ENCODE measurements at regions not wholly inside any gene's neighbourhood (a gene's known extent, or its start where the extent isn't known, plus 50 kb on each side); places are given as distances from the start of the nearest gene placed in this dataset.

GRCh38 chr9:16345902-16346301 lies 524.6 kb downstream of the BNC2 start:
- Histone ChIP-seq H3K4me3 (no peak overlapping the region), H3K36me3 (replicated peaks in 1 of 2) (no peaks in the 10 kb centered on the region), H3K9me3 (replicated peaks in 1 of 3) (no peaks in the 10 kb centered on the region), H3K27ac (no peak overlapping the region), H3K4me1 (replicated peaks in 1 of 2) (no peaks in the 10 kb centered on the region), H3K27me3 (no peaks in the 10 kb centered on the region)
- intact Hi-C loops (cut with DNase I), result no loop called here
- WGBS, 4 donors, result 81 to 100% (median 90%) methylated on average over 2 to 3 of the region's 3 CpGs
- no peak for TF ChIP-seq POLR2A (IDR thresholded peaks at IDR 0.05)
- TF ChIP-seq CTCF (IDR thresholded peaks at IDR 0.05), result no peak
- no peak for DNase-seq

GRCh38 chr9:16347886-16348285 lies 522.6 kb downstream of the BNC2 start:
- Histone ChIP-seq H3K36me3 (replicated peaks in 1 of 2) (no peaks in the 10 kb centered on the region), H3K27ac (no peak overlapping the region), H3K9me3 (replicated peaks in 1 of 3) (no peaks in the 10 kb centered on the region), H3K4me1 (replicated peaks in 1 of 2) (no peaks in the 10 kb centered on the region), H3K4me3 (no peak overlapping the region), H3K27me3 (no peaks in the 10 kb centered on the region)
- intact Hi-C loops (cut with DNase I), result no loop called here
- WGBS, 4 donors, result 83 to 95% (median 85%) methylated on average over 4 to 5 of the region's 5 CpGs
- TF ChIP-seq POLR2A (IDR thresholded peaks at IDR 0.05), result no peak
- no peak for DNase-seq

DNA sequence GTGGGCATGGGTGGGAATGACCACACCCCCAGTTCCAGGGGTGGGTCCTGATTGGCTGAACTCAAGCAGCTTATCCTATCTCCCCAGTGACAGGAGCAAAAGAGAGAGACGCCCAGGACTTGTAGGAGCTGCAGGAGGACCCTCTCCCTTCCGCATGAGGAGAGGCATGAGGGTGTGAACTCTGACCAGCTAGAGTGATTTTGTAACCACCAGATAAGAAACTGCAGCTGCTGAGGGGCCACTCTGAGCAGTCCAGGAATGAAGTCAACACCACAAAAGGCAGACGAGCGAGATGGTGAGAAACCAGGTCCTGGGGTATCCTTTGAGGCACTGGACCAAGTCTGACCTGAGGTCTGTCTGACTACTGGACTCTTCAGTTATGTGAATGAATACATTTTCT lies 521.9 kb downstream of the BNC2 start:
- TF ChIP-seq POLR2A (IDR thresholded peaks at IDR 0.05) (no peak), CTCF (IDR thresholded peaks at IDR 0.05) (no peak)
- Histone ChIP-seq H3K4me1 (replicated peaks in 1 of 2) (no peaks in the 10 kb centered on the region), H3K27me3 (no peaks in the 10 kb centered on the region), H3K27ac (no peak overlapping the region), H3K36me3 (replicated peaks in 1 of 2) (no peaks in the 10 kb centered on the region), H3K4me3 (no peak overlapping the region), H3K9me3 (replicated peaks in 1 of 3) (no peaks in the 10 kb centered on the region)
- intact Hi-C loops (cut with DNase I), result no loop called here
- DNase-seq, result no peak
- 58 to 89% (median 87%) methylated on average over 3 to 4 of the region's 4 CpGs for WGBS, 4 donors

DNA sequence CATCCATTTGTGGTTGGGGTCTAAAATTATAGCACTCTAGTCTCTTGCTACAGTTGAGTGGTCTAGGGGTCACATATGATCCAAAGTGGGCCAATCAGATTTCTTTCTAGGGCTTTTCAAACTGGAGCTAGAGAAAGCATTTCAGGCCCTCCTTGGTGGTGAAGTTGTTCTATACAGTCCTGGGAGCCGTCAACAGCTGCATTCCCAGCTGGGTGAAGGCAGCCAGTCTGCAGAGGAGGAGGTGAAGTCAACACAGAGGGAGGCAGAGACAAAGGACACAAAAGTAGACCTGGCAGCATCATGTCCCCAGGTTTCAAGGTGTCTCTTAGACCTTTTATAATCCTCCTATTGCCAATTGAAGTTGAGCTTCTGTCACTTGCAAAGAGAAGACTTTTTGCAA lies 518.2 kb downstream of the BNC2 start:
- intact Hi-C loops (cut with DNase I), result no loop called here
- Histone ChIP-seq H3K27ac (peak overlapping the region in 3 of 5 donors; percentile 1 to 19 (median 3)), H3K9me3 (replicated peaks in 1 of 3) (no peaks in the 10 kb centered on the region), H3K36me3 (replicated peaks in 1 of 2) (no peaks in the 10 kb centered on the region), H3K27me3 (no peaks in the 10 kb centered on the region), H3K4me3 (no peak overlapping the region), H3K4me1 (replicated peaks in 1 of 2) (no peaks in the 10 kb centered on the region)
- 31 to 90% (median 81%) methylated on average over 1 of the region's 1 CpG for WGBS, 4 donors
- TF ChIP-seq POLR2A (IDR thresholded peaks at IDR 0.05) (no peak), CTCF (IDR thresholded peaks at IDR 0.05) (no peak)
- peak in 1 of 7 donors; percentile 6 for DNase-seq

DNA sequence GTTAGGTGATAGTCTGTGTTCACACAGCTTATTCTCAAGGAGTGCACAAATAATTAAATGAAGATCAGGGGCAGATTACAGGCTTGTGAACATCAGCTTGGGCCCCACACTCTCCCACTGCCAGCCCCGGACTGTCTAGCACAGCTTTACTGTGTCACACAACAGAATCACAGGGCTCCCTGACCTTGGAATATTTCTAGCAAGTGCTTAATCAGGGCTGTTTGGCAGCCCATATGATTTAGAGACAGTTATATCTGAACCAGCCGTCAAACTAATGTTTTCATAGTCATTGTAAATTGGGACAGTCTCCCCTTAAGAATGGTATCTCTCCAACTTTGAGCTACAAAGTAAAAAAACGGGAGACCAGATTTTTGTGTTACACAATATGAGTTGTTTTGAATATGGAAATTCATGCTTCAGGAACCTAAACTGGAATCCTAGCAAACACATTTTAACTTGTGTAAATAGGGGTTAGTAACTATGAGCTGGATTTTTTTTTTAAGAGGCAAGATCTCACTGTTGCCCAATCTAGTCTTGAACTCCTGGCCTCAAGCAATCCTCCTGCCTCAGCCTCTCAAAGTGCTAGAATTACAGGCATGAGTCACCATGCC lies 517.6 kb downstream of the BNC2 start:
- Histone ChIP-seq H3K4me1 (replicated peaks in 1 of 2) (no peaks in the 10 kb centered on the region), H3K36me3 (replicated peaks in 1 of 2) (no peaks in the 10 kb centered on the region), H3K9me3 (replicated peaks in 1 of 3) (no peaks in the 10 kb centered on the region), H3K27me3 (no peaks in the 10 kb centered on the region), H3K27ac (peak overlapping the region in 3 of 5 donors; percentile 1 to 19 (median 3)), H3K4me3 (no peak overlapping the region)
- intact Hi-C loops (cut with DNase I), result no loop called here
- WGBS, 4 donors, result 25 to 33% (median 30%) methylated on average over 3 of the region's 3 CpGs
- TF ChIP-seq CTCF (IDR thresholded peaks at IDR 0.05) (no peak), POLR2A (IDR thresholded peaks at IDR 0.05) (peak in 1 of 2 donors; percentile 40)
- peak; percentile 42 to 83 (median 75) for DNase-seq

Data from adrenal gland (tissue), 9 donors.